Coronary artery (tissue), 2 donors: ENCODE measurements at regions not wholly inside any gene's neighbourhood (a gene's known extent, or its start where the extent isn't known, plus 50 kb on each side); places are given as distances from the start of the nearest gene placed in this dataset.

ENCODE experiments used
- DNase-seq: peaks from one replicate; pipeline ENCODE4 v3.0.0-alpha.2; 2017; ENCODE audit warnings: low spot score
- H3K27ac ChIP-seq, 2 donors: fragments of 200-600 bp; sonication (generic); one replicate each; pipeline ENCODE4 v1.5.1; 2016 to 2019
- H3K4me3 ChIP-seq: fragments of 200-600 bp; sonication (generic); 2 replicates; pipeline ENCODE4 v1.5.1; 2016; ENCODE audit warnings: mild to moderate bottlenecking, moderate library complexity
- CTCF ChIP-seq: fragments of 200-600 bp; sonication (generic); IDR thresholded peaks from one replicate; pipeline ENCODE4 v1.5.1; 2019; ENCODE audit warnings: antibody characterized with exemption

DNA sequence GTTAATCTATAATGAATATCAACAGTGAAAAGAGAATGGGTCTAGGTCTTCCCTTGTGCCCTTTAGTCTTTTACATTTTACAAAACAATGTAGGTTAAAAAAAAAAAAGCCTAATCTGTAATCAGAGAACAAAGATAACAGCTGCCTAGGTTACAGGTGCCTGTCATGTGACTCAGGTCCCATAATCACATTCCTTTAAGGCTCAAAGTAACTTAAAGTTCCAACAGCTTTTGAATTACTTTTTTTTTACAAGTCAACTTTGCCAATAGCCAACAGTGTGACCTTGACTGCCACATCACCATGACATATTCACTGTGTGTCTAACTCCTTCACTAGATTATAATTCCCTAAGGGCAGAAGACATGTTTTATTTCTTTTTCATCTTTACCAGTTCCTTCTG, 237.0 kb upstream of the API5 start:
- H3K4me3 ChIP-seq, result no peak overlapping the region
- no peak for DNase-seq

GRCh38 chr11:43101113-43101512, 210.7 kb upstream of the API5 start:
- no peak overlapping the region for H3K27ac ChIP-seq

More for the DNA sequence above, 237.0 kb upstream of the API5 start:
- no peak for TF ChIP-seq CTCF
- H3K27ac ChIP-seq, result no peak overlapping the region

GRCh38 chr11:43116071-43116470, 195.7 kb upstream of the API5 start:
- H3K4me3 ChIP-seq, result no peak overlapping the region
- no peak for DNase-seq
- H3K27ac ChIP-seq, result no peak overlapping the region
- no peak for TF ChIP-seq CTCF

More at GRCh38 chr11:43101113-43101512, 210.7 kb upstream of the API5 start:
- TF ChIP-seq CTCF, result no peak
- no peak for DNase-seq
- H3K4me3 ChIP-seq, result no peak overlapping the region

DNA sequence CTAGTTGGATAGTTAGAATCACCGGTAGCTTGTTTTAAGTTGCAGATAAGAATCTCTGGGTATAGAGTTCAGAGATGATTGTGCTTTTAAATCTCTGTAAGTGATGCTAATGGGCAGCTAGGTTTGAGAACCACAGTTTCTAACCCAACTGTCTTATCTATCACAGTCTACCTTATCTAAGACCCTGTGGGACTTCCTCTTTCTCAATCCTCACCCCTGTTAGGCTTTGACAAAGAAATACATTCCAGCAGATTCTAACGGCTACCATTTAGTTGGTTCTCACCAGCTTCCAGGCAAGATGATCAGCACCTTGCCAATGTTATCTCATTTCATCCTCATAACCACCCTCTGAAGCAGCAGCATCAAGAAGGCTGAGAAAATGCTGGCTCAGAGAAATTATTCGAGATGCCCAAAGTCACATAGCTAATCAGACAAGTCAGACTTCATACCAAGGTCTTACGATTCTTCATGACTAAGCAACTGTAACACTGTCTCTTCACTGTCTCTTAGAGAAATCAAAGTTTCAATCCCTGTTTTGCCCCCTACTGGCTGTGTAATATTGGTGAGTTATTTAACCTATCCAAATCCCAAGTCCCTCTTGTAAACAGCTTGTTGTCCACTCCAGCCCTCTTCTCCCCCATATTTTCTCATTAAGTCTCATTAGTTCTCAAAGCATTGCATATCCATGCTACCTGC, 192.4 kb upstream of the API5 start:
- no peak for TF ChIP-seq CTCF
- no peak overlapping the region for H3K27ac ChIP-seq
- no peak overlapping the region for H3K4me3 ChIP-seq
- DNase-seq, result no peak

- no peak for DNase-seq
- Histone ChIP-seq H3K4me3 (no peak overlapping the region), H3K27ac (no peak overlapping the region)
- TF ChIP-seq CTCF, result no peak
These were observed 189.2 kb upstream of the API5 start for GRCh38 chr11:43122546-43122945.

GRCh38 chr11:43123443-43123842, 188.4 kb upstream of the API5 start:
- TF ChIP-seq CTCF, result no peak
- DNase-seq, result no peak
- Histone ChIP-seq H3K27ac (no peak overlapping the region), H3K4me3 (no peak overlapping the region)

GRCh38 chr11:43124272-43124935, 187.4 kb upstream of the API5 start:
- Histone ChIP-seq H3K4me3 (no peak overlapping the region), H3K27ac (no peak overlapping the region)
- no peak for DNase-seq
- no peak for TF ChIP-seq CTCF
